ENCODE measurements at regions not wholly inside any gene's neighbourhood (a gene's known extent, or its start where the extent isn't known, plus 50 kb on each side); places are given as distances from the start of the nearest gene placed in this dataset.

- TF ChIP-seq CTCF (optimal IDR thresholded peaks at IDR 0.05 in 1 of 3, IDR thresholded peaks at IDR 0.05 in 1 of 3, conservative IDR thresholded peaks at IDR 0.05 in 1 of 3; ENCODE audit: extremely low read depth in 1 of 3, insufficient read depth in 2 of 3, low read length in 3 of 3) (no peak), EZH2 (IDR thresholded peaks at IDR 0.05; ENCODE audit: low read length) (no peak)
These were observed 653.7 kb downstream of the DACH1 start for GRCh38 chr13:71213252-71213821.
